HepG2 (cell line): ENCODE measurements at regions not wholly inside any gene's neighbourhood (a gene's known extent, or its start where the extent isn't known, plus 50 kb on each side); places are given as distances from the start of the nearest gene placed in this dataset.

ENCODE experiments used
- ATAC-seq: fragments of 200-7000 bp; cut with Tn5 transposase; 3 replicates; pipeline ENCODE4 v1.9.1; 2020; ENCODE audit warnings: mild to moderate bottlenecking, moderate library complexity
- BruUV-seq: library from RNA; stranded (reverse); fragments of 400-500 nt; replicated peaks from 2 replicates; lab custom pipeline; 2021; lab: Mats Ljungman, UMichigan
- CTCF ChIA-PET: fragments of 300-600 bp; formaldehyde crosslinking; extraction: SDS; loops from one replicate; lab custom pipeline; 2021; ENCODE audit warnings: low total read pairs, inconsistent platforms, low intra/inter-chr PET ratio; lab: Yijun Ruan, JAX
- POLR2A ChIA-PET: fragments of 350-600 bp; sonication (Branson Sonifier 250); formaldehyde crosslinking; loops from one replicate; lab custom pipeline; 2020; ENCODE audit warnings: antibody characterized with exemption, inconsistent platforms; lab: Yijun Ruan, JAX
- DNase-seq: peaks from one replicate; pipeline ENCODE4 v3.0.0-alpha.2; 2015; ENCODE audit warnings: low spot score
- FAIRE-seq: peaks from 3 replicates; lab custom pipeline; 2011; peaks lifted over from hg19 to GRCh38; lab: Jason Lieb, UNC
- H2AFZ ChIP-seq: one replicate; pipeline ENCODE4 v1.6.1; 2011; ENCODE audit warnings: low read length, inconsistent platforms
- H3K27ac ChIP-seq: fragments of 300-600 bp; 3 replicates; pipeline ENCODE4 v1.8.0; 2011; ENCODE audit warnings: mixed run types, mild to moderate bottlenecking, mixed read lengths, low read length, inconsistent platforms; ENCODE audit not compliant: insufficient read depth; ENCODE audit errors: extremely low read length
- H3K27me3 ChIP-seq, 2 experiments: fragments of 200-600 bp in 1 of 2; 2 replicates in 1 of 2; 3 replicates in 1 of 2; pipeline versions ENCODE4 v1.6.0 to v1.8.0; 2011; ENCODE audit warnings: low read length in 2 of 2, mild to moderate bottlenecking in 2 of 2, moderate library complexity in 2 of 2, inconsistent platforms in 1 of 2; ENCODE audit not compliant: insufficient read depth in 2 of 2, control insufficient read depth in 1 of 2
- H3K36me3 ChIP-seq, 2 experiments: fragments of 200-600 bp in 1 of 2; replicated peaks in 1 of 2; 2 replicates in 1 of 2; 3 replicates in 1 of 2; pipeline versions ENCODE4 v1.5.1 to v1.8.0; 2011; ENCODE audit warnings: low read length in 2 of 2, inconsistent platforms in 1 of 2; ENCODE audit not compliant: insufficient read depth in 2 of 2, control insufficient read depth in 1 of 2
- H3K4me1 ChIP-seq: 2 replicates; pipeline ENCODE4 v1.5.1; 2012; ENCODE audit warnings: low read length, inconsistent platforms; ENCODE audit not compliant: insufficient read depth
- H3K4me2 ChIP-seq: 2 replicates; pipeline ENCODE4 v1.6.0; 2011; ENCODE audit warnings: low read depth, low read length, inconsistent platforms
- H3K4me3 ChIP-seq, 3 experiments: fragments of 200-600 bp in 1 of 3; sonication (generic), shearing (Covaris generic) in 1 of 3; replicated peaks in 1 of 3; 2 replicates each; pipeline ENCODE4 v1.5.1; 2011 to 2016; ENCODE audit warnings: low read length in 3 of 3, inconsistent platforms in 2 of 3, low read depth in 2 of 3, mild to moderate bottlenecking in 2 of 3, control low read depth in 1 of 3, mixed read lengths in 1 of 3; ENCODE audit not compliant: insufficient read depth in 1 of 3
- H3K79me2 ChIP-seq: one replicate; pipeline ENCODE4 v1.6.1; 2011; ENCODE audit warnings: low read length, inconsistent platforms; ENCODE audit not compliant: insufficient read depth
- H3K9ac ChIP-seq: 2 replicates; pipeline ENCODE4 v1.6.0; 2011; ENCODE audit warnings: mild to moderate bottlenecking, low read depth, low read length, inconsistent platforms; ENCODE audit not compliant: insufficient read depth
- H3K9me3 ChIP-seq: 2 replicates; pipeline ENCODE4 v1.5.1; 2012; ENCODE audit warnings: mild to moderate bottlenecking, low read length
- H4K20me1 ChIP-seq: 2 replicates; pipeline ENCODE4 v1.6.0; 2011; ENCODE audit warnings: inconsistent platforms, mild to moderate bottlenecking, low read length, moderate library complexity; ENCODE audit not compliant: insufficient read depth
- CREM ChIP-seq, 2 experiments: sonication (generic) in 1 of 2; formaldehyde crosslinking in 1 of 2; IDR thresholded peaks; 2 replicates each; pipeline versions ENCODE4 v1.4.0 to v1.6.1; 2016 to 2020; ENCODE audit warnings: antibody characterized with exemption in 1 of 2, mild to moderate bottlenecking in 1 of 2, missing genetic modification reagents in 1 of 2
- ELF3 ChIP-seq: IDR thresholded peaks from 2 replicates; pipeline ENCODE4 v1.6.1; 2016; ENCODE audit warnings: missing genetic modification reagents, missing compliant biosample characterization
- FOSL2 ChIP-seq: sonication (generic); formaldehyde crosslinking; IDR thresholded peaks from 2 replicates; pipeline ENCODE4 v1.4.0; 2020; ENCODE audit warnings: missing genetic modification reagents
- HNF4A ChIP-seq: sonication (generic); formaldehyde crosslinking; IDR thresholded peaks from 2 replicates; pipeline ENCODE4 v1.4.0; 2020; ENCODE audit warnings: missing genetic modification reagents
- MAFF ChIP-seq: IDR thresholded peaks from 2 replicates; pipeline ENCODE4 v1.6.1; 2011; ENCODE audit warnings: low read depth, low read length, improper control_type of control experiment
- NFRKB ChIP-seq: fragments of 450-650 bp; IDR thresholded peaks from 2 replicates; pipeline ENCODE4 v1.6.1; 2017
- RARA ChIP-seq: IDR thresholded peaks from 2 replicates; pipeline ENCODE4 v1.6.1; 2016; ENCODE audit warnings: missing genetic modification reagents, missing compliant biosample characterization
- TCF7 ChIP-seq: sonication (generic); IDR thresholded peaks from 2 replicates; pipeline ENCODE4 v1.6.1; 2016; ENCODE audit warnings: antibody characterized with exemption, low read depth
- ZMYM2 ChIP-seq: sonication (generic); formaldehyde crosslinking; IDR thresholded peaks from 2 replicates; pipeline ENCODE4 v1.8.0; 2022; ENCODE audit warnings: mild to moderate bottlenecking, missing genetic modification reagents
- WGBS: methylation state at CpG from one replicate; pipeline ENCODE4 v1.1.6; 2017; ENCODE audit warnings: low lambda C conversion rate; 5-methylcytosine and 5-hydroxymethylcytosine counted together
- in situ Hi-C: cut with HindIII; loops from 2 replicates; pipeline ENCODE4 v1.10.0; 2017; ENCODE audit warnings: low pct_unique_long_range_greater_than_20kb; ENCODE audit not compliant: extremely low pct_ligation_motif_present
- intact Hi-C: fragments of 100-400 bp; cut with micrococcal nuclease; formaldehyde crosslinking; loops from one replicate; pipeline ENCODE4 v1.10.0; 2022; ENCODE audit not compliant: unreplicated experiment
- TF ChIP-seq, protein P1 (sequence below): IDR thresholded peaks from 2 replicates; pipeline ENCODE4 v1.4.0; 2020; ENCODE audit warnings: mild to moderate bottlenecking, missing genetic modification reagents
- TF ChIP-seq, protein P2 (sequence below): sonication (generic); formaldehyde crosslinking; IDR thresholded peaks from 2 replicates; pipeline ENCODE4 v1.4.0; 2020; ENCODE audit warnings: low read depth, mild to moderate bottlenecking, missing genetic modification reagents
- TF ChIP-seq, protein P3 (sequence below): sonication (generic); formaldehyde crosslinking; IDR thresholded peaks from 2 replicates; pipeline ENCODE4 v1.9.0; 2021; ENCODE audit warnings: mild to moderate bottlenecking, missing genetic modification reagents
- TF ChIP-seq, protein P4 (sequence below): sonication (generic); formaldehyde crosslinking; IDR thresholded peaks from 2 replicates; pipeline ENCODE4 v1.8.1; 2022; ENCODE audit warnings: mild to moderate bottlenecking, missing genetic modification reagents

DNA sequence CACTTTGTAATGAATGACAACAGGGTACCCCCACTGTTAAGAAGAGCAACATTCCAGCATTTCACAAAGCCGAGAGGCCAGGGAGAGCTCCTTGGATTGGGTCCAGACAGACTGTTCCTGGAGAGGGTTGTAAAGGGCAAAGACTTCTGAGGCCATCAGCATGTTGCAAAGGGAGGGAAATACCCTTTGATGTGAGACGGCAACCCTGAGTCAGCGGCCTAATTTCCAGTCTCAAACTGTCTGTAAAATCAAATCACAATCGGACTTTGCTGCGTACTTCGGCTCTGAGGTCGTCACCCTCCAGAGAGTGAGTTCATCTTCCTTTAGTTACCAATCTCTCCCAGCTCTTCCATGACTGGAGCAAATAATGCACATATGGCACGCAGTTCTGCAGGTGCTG lies 101.0 kb upstream of the DTNBP1 start:
- H3K4me2 ChIP-seq = no peak overlapping the region
- CTCF ChIA-PET = no interaction called here
- BruUV-seq = no TSS peak
- TF ChIP-seq HNF4A (CRISPR knock-in tag) (peak; percentile 32; the same call in 1 of the 2 replicates), ZMYM2 (CRISPR knock-in tag) (no peak), MAFF (peak; percentile 44; the same call in 1 of the 2 replicates), CREM (IDR thresholded peaks at IDR 0.05) (0 out of 2 replicates have a peak, but pooled peaks have one; percentile 34), CREM (CRISPR knock-in tag; IDR thresholded peaks at IDR 0.05) (no peak), NFRKB (no peak), TCF7 (peak; percentile 73), FOSL2 (peak; percentile 76), ELF3 (no peak), RARA (CRISPR knock-in tag) (peak; percentile 83)
- TF ChIP-seq, protein P1, sequence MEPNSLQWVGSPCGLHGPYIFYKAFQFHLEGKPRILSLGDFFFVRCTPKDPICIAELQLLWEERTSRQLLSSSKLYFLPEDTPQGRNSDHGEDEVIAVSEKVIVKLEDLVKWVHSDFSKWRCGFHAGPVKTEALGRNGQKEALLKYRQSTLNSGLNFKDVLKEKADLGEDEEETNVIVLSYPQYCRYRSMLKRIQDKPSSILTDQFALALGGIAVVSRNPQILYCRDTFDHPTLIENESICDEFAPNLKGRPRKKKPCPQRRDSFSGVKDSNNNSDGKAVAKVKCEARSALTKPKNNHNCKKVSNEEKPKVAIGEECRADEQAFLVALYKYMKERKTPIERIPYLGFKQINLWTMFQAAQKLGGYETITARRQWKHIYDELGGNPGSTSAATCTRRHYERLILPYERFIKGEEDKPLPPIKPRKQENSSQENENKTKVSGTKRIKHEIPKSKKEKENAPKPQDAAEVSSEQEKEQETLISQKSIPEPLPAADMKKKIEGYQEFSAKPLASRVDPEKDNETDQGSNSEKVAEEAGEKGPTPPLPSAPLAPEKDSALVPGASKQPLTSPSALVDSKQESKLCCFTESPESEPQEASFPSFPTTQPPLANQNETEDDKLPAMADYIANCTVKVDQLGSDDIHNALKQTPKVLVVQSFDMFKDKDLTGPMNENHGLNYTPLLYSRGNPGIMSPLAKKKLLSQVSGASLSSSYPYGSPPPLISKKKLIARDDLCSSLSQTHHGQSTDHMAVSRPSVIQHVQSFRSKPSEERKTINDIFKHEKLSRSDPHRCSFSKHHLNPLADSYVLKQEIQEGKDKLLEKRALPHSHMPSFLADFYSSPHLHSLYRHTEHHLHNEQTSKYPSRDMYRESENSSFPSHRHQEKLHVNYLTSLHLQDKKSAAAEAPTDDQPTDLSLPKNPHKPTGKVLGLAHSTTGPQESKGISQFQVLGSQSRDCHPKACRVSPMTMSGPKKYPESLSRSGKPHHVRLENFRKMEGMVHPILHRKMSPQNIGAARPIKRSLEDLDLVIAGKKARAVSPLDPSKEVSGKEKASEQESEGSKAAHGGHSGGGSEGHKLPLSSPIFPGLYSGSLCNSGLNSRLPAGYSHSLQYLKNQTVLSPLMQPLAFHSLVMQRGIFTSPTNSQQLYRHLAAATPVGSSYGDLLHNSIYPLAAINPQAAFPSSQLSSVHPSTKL (CRISPR knock-in tag) = peak; percentile 32; the same call in 1 of the 2 replicates
- TF ChIP-seq, protein P2, sequence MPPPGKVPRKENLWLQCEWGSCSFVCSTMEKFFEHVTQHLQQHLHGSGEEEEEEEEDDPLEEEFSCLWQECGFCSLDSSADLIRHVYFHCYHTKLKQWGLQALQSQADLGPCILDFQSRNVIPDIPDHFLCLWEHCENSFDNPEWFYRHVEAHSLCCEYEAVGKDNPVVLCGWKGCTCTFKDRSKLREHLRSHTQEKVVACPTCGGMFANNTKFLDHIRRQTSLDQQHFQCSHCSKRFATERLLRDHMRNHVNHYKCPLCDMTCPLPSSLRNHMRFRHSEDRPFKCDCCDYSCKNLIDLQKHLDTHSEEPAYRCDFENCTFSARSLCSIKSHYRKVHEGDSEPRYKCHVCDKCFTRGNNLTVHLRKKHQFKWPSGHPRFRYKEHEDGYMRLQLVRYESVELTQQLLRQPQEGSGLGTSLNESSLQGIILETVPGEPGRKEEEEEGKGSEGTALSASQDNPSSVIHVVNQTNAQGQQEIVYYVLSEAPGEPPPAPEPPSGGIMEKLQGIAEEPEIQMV (CRISPR knock-in tag) = no peak
- TF ChIP-seq, protein P3, sequence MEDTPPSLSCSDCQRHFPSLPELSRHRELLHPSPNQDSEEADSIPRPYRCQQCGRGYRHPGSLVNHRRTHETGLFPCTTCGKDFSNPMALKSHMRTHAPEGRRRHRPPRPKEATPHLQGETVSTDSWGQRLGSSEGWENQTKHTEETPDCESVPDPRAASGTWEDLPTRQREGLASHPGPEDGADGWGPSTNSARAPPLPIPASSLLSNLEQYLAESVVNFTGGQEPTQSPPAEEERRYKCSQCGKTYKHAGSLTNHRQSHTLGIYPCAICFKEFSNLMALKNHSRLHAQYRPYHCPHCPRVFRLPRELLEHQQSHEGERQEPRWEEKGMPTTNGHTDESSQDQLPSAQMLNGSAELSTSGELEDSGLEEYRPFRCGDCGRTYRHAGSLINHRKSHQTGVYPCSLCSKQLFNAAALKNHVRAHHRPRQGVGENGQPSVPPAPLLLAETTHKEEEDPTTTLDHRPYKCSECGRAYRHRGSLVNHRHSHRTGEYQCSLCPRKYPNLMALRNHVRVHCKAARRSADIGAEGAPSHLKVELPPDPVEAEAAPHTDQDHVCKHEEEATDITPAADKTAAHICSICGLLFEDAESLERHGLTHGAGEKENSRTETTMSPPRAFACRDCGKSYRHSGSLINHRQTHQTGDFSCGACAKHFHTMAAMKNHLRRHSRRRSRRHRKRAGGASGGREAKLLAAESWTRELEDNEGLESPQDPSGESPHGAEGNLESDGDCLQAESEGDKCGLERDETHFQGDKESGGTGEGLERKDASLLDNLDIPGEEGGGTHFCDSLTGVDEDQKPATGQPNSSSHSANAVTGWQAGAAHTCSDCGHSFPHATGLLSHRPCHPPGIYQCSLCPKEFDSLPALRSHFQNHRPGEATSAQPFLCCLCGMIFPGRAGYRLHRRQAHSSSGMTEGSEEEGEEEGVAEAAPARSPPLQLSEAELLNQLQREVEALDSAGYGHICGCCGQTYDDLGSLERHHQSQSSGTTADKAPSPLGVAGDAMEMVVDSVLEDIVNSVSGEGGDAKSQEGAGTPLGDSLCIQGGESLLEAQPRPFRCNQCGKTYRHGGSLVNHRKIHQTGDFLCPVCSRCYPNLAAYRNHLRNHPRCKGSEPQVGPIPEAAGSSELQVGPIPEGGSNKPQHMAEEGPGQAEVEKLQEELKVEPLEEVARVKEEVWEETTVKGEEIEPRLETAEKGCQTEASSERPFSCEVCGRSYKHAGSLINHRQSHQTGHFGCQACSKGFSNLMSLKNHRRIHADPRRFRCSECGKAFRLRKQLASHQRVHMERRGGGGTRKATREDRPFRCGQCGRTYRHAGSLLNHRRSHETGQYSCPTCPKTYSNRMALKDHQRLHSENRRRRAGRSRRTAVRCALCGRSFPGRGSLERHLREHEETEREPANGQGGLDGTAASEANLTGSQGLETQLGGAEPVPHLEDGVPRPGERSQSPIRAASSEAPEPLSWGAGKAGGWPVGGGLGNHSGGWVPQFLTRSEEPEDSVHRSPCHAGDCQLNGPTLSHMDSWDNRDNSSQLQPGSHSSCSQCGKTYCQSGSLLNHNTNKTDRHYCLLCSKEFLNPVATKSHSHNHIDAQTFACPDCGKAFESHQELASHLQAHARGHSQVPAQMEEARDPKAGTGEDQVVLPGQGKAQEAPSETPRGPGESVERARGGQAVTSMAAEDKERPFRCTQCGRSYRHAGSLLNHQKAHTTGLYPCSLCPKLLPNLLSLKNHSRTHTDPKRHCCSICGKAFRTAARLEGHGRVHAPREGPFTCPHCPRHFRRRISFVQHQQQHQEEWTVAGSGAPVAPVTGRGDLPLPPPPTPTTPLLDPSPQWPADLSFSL = no peak
- TF ChIP-seq, protein P4, sequence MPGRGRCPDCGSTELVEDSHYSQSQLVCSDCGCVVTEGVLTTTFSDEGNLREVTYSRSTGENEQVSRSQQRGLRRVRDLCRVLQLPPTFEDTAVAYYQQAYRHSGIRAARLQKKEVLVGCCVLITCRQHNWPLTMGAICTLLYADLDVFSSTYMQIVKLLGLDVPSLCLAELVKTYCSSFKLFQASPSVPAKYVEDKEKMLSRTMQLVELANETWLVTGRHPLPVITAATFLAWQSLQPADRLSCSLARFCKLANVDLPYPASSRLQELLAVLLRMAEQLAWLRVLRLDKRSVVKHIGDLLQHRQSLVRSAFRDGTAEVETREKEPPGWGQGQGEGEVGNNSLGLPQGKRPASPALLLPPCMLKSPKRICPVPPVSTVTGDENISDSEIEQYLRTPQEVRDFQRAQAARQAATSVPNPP (CRISPR knock-in tag) = no peak

More for the DNA sequence above, 101.0 kb upstream of the DTNBP1 start:
- H3K9ac ChIP-seq = no peak overlapping the region
- H4K20me1 ChIP-seq = no peaks in the 10 kb centered on the region
- H3K27me3 ChIP-seq = peaks cover 0 to 4% of the 10 kb centered on the region in 2 experiments; a peak in 1 of 5 replicates
- peaks cover 13% of the 10 kb centered on the region for H3K4me1 ChIP-seq
- H2AFZ ChIP-seq = no peak overlapping the region
- peak; percentile 81 for ATAC-seq
- no peak overlapping the region for H3K4me3 ChIP-seq
- POLR2A ChIA-PET = no interaction called here
- in situ Hi-C loops = no loop called here
- H3K36me3 ChIP-seq = no peaks in the 10 kb centered on the region
- no peaks in the 10 kb centered on the region for H3K9me3 ChIP-seq
- H3K27ac ChIP-seq = no peak overlapping the region
- intact Hi-C loops = no loop called here
- WGBS = 2% methylated on average over 8 of the region's 8 CpGs
- H3K79me2 ChIP-seq = no peaks in the 10 kb centered on the region
- no peak for FAIRE-seq
- peak; percentile 55 for DNase-seq
